GM12892 (cell line): ENCODE measurements at regions not wholly inside any gene's neighbourhood (a gene's known extent, or its start where the extent isn't known, plus 50 kb on each side); places are given as distances from the start of the nearest gene placed in this dataset.

Experiments
- POLR2AphosphoS5 ChIP-seq: IDR thresholded peaks from 2 replicates; pipeline ENCODE4 v1.6.1; 2011; ENCODE audit warnings: low read depth, low read length, control low read depth
- TAF1 ChIP-seq: IDR thresholded peaks from 2 replicates; pipeline ENCODE4 v1.6.1; 2011; ENCODE audit warnings: low read depth, mild to moderate bottlenecking, control low read depth, low read length, borderline replicate concordance

DNA sequence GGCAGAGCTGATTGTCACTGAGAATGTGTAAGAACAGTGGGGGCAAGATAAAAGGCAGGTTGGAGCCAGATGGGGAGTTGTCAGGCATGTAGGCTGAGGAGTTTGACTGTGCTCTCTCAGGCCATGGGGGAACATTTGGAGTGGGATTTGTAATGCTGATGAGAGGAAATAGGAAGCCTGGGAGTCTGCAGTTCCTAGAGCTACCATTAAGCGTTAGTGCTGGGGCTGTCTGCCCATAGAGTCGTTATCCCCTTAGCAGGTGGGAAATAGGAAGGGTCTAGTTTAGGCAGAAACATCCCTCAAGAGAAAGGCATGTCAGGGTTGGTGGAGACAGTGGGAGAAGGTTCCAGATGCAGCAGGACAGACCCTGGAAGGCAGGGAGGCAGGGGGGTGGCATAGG is 75.5 kb downstream of the RPS24 start:
- TF ChIP-seq TAF1 (no peak), POLR2AphosphoS5 (no peak)
